SK-N-SH treated with all-trans-retinoic acid at 6 μM for 48 hours (cell line): ENCODE measurements at regions not wholly inside any gene's neighbourhood (a gene's known extent, or its start where the extent isn't known, plus 50 kb on each side); places are given as distances from the start of the nearest gene placed in this dataset.

Experiments used
- ATAC-seq: fragments of 200-7000 bp; cut with Tn5 transposase; 3 replicates; pipeline ENCODE4 v1.9.1; 2020; ENCODE audit warnings: mild to moderate bottlenecking, moderate library complexity
- ARNTL ChIP-seq: fragments of 450-650 bp; formaldehyde crosslinking; IDR thresholded peaks from 2 replicates; pipeline ENCODE4 v1.5.0; 2020; ENCODE audit warnings: low read depth, mild to moderate bottlenecking, moderate library complexity, borderline replicate concordance
- BACH2 ChIP-seq: fragments of 250-450 bp; sonication (Bioruptor Pico); IDR thresholded peaks from 2 replicates; pipeline ENCODE4 v1.9.0; 2021; ENCODE audit warnings: mild to moderate bottlenecking, borderline replicate concordance
- CREB5 ChIP-seq: fragments of 250-450 bp; sonication (Bioruptor Pico); IDR thresholded peaks from 2 replicates; pipeline ENCODE4 v1.5.1; 2020; ENCODE audit warnings: low read depth, mild to moderate bottlenecking, moderate library complexity
- CSDC2 ChIP-seq: fragments of 250-450 bp; sonication (Bioruptor Pico); IDR thresholded peaks from 2 replicates; pipeline ENCODE4 v1.5.0; 2020; ENCODE audit warnings: mild to moderate bottlenecking, moderate library complexity
- CSRNP3 ChIP-seq: fragments of 250-450 bp; sonication (Bioruptor Pico); IDR thresholded peaks from 2 replicates; pipeline ENCODE4 v1.5.1; 2021; ENCODE audit warnings: mild to moderate bottlenecking, moderate library complexity
- ESRRG ChIP-seq: fragments of 250-450 bp; sonication (Bioruptor Pico); IDR thresholded peaks from 2 replicates; pipeline ENCODE4 v1.6.1; 2021; ENCODE audit warnings: mild to moderate bottlenecking
- GLIS3 ChIP-seq: fragments of 250-450 bp; sonication (Bioruptor Pico); IDR thresholded peaks from 2 replicates; pipeline ENCODE4 v1.5.0; 2020; ENCODE audit warnings: mild to moderate bottlenecking, moderate library complexity
- ISL1 ChIP-seq: fragments of 250-450 bp; sonication (Bioruptor Pico); IDR thresholded peaks from 2 replicates; pipeline ENCODE4 v2.1.2; 2022; ENCODE audit warnings: mild to moderate bottlenecking, moderate library complexity
- OSR1 ChIP-seq: fragments of 250-450 bp; sonication (Bioruptor Pico); IDR thresholded peaks from 2 replicates; pipeline ENCODE4 v1.8.0; 2022; ENCODE audit warnings: moderate library complexity, mild to moderate bottlenecking, inconsistent platforms
- PATZ1 ChIP-seq: fragments of 250-450 bp; sonication (Bioruptor Pico); IDR thresholded peaks from 2 replicates; pipeline ENCODE4 v1.8.0; 2020; ENCODE audit warnings: mild to moderate bottlenecking, moderate library complexity, borderline replicate concordance
- PPARA ChIP-seq: fragments of 250-450 bp; sonication (Bioruptor Pico); IDR thresholded peaks from 2 replicates; pipeline ENCODE4 v1.5.0; 2020; ENCODE audit warnings: mild to moderate bottlenecking, borderline replicate concordance
- RARB ChIP-seq: fragments of 250-450 bp; sonication (Bioruptor Pico); IDR thresholded peaks from 2 replicates; pipeline ENCODE4 v1.8.0; 2021; ENCODE audit warnings: mild to moderate bottlenecking, moderate library complexity
- SNAI2 ChIP-seq: fragments of 250-450 bp; sonication (Bioruptor Pico); IDR thresholded peaks from 2 replicates; pipeline ENCODE4 v1.5.0; 2020; ENCODE audit warnings: mild to moderate bottlenecking, moderate library complexity
- TCF4 ChIP-seq: fragments of 250-450 bp; sonication (Bioruptor Pico); IDR thresholded peaks from 2 replicates; pipeline ENCODE4 v1.8.0; 2021; ENCODE audit warnings: mild to moderate bottlenecking, moderate library complexity, borderline replicate concordance
- TOX ChIP-seq: fragments of 250-450 bp; sonication (Bioruptor Pico); IDR thresholded peaks from 2 replicates; pipeline ENCODE4 v1.8.0; 2021; ENCODE audit warnings: mild to moderate bottlenecking, moderate library complexity, borderline replicate concordance
- TSHZ2 ChIP-seq: fragments of 250-450 bp; sonication (Bioruptor Pico); IDR thresholded peaks from 2 replicates; pipeline ENCODE4 v1.5.0; 2020; ENCODE audit warnings: mild to moderate bottlenecking, moderate library complexity
- ZC3H10 ChIP-seq: fragments of 250-450 bp; sonication (Bioruptor Pico); IDR thresholded peaks from 2 replicates; pipeline ENCODE4 v1.5.1; 2021; ENCODE audit warnings: mild to moderate bottlenecking, moderate library complexity
- ZFP3 ChIP-seq: fragments of 250-450 bp; sonication (Bioruptor Pico); IDR thresholded peaks from 2 replicates; pipeline ENCODE4 v1.5.0; 2020; ENCODE audit warnings: mild to moderate bottlenecking, moderate library complexity
- ZNF70 ChIP-seq: fragments of 450-650 bp; formaldehyde crosslinking; IDR thresholded peaks from 2 replicates; pipeline ENCODE4 v1.5.0; 2020; ENCODE audit warnings: mild to moderate bottlenecking, moderate library complexity
- ZNF8 ChIP-seq: fragments of 450-650 bp; formaldehyde crosslinking; IDR thresholded peaks from 2 replicates; pipeline ENCODE4 v1.5.0; 2020; ENCODE audit warnings: mild to moderate bottlenecking, moderate library complexity
- TF ChIP-seq, protein P1 (sequence below): fragments of 250-450 bp; sonication (Bioruptor Pico); IDR thresholded peaks from 2 replicates; pipeline ENCODE4 v1.8.0; 2021; ENCODE audit warnings: low read depth, mild to moderate bottlenecking, moderate library complexity, borderline replicate concordance

- TF ChIP-seq TCF4 (CRISPR knock-in tag) (no peak), ESRRG (CRISPR knock-in tag) (no peak), BACH2 (CRISPR knock-in tag) (no peak), CREB5 (CRISPR knock-in tag) (no peak), ARNTL (CRISPR knock-in tag) (no peak), ZFP3 (CRISPR knock-in tag) (no peak), ISL1 (no peak), PATZ1 (no peak), ZC3H10 (CRISPR knock-in tag) (no peak), ZNF8 (CRISPR knock-in tag) (no peak), SNAI2 (no peak), TSHZ2 (CRISPR knock-in tag) (no peak), CSDC2 (CRISPR knock-in tag) (no peak), ZNF70 (CRISPR knock-in tag) (no peak), GLIS3 (CRISPR knock-in tag) (no peak), RARB (CRISPR knock-in tag) (no peak), PPARA (CRISPR knock-in tag) (no peak)
- TF ChIP-seq, protein P1, sequence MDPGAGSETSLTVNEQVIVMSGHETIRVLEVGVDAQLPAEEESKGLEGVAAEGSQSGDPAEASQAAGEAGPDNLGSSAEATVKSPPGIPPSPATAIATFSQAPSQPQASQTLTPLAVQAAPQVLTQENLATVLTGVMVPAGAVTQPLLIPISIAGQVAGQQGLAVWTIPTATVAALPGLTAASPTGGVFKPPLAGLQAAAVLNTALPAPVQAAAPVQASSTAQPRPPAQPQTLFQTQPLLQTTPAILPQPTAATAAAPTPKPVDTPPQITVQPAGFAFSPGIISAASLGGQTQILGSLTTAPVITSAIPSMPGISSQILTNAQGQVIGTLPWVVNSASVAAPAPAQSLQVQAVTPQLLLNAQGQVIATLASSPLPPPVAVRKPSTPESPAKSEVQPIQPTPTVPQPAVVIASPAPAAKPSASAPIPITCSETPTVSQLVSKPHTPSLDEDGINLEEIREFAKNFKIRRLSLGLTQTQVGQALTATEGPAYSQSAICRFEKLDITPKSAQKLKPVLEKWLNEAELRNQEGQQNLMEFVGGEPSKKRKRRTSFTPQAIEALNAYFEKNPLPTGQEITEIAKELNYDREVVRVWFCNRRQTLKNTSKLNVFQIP (CRISPR knock-in tag), result no peak
- ATAC-seq, result no peak
These were observed 377.1 kb upstream of the FAR2 start for GRCh38 chr12:28771968-28772367.

DNA sequence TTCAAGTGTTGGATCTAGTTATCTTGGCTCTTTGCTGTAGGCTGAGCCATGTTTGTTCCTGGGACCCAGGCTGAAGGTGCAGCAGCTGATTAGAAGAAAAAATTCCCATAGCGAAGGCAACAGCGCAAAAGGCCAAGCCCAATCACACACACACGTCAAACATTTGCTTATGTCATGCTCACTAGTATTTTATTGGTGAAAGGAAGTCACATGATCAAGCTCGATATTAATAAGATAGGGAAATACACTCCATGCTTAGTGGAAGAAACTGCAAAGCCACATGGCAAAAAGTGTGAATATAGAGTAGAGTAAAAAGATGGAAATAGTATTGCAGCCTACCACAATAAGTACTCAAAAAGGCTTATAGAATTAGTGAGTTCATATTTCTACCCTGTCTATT, 373.5 kb upstream of the FAR2 start:
- TF ChIP-seq OSR1 (CRISPR knock-in tag) (no peak), PATZ1 (no peak), CREB5 (CRISPR knock-in tag) (no peak)
- no peak for ATAC-seq

DNA sequence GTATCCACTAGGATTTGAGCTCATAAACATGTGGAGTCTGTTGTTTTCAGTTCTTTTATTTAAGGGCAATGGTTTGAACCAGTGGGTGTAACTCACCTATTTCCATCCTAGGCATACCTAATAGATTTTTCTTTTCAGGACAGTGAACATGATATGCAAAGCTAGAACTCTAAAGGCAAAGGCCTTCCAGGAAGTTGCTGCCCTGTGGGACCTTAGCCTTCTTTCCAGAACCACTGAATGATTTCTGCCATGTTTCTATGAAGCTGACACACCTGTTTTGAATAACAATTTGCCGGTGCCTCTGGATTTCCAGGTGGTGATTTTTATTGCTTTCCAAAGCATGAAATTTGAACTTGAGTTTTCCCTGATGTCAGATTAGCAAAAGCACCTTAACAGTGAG, 372.9 kb upstream of the FAR2 start:
- ATAC-seq, result no peak
- TF ChIP-seq PPARA (CRISPR knock-in tag), result no peak
- no peak for TF ChIP-seq CREB5 (CRISPR knock-in tag)
- TF ChIP-seq CSDC2 (CRISPR knock-in tag), result no peak
- TF ChIP-seq CSRNP3 (CRISPR knock-in tag), result no peak
- TF ChIP-seq TOX (CRISPR knock-in tag), result no peak
- TF ChIP-seq TCF4 (CRISPR knock-in tag), result no peak
- no peak for TF ChIP-seq RARB (CRISPR knock-in tag)
- no peak for TF ChIP-seq ZNF8 (CRISPR knock-in tag)
- TF ChIP-seq, protein P1 (CRISPR knock-in tag), result no peak
- no peak for TF ChIP-seq GLIS3 (CRISPR knock-in tag)
- TF ChIP-seq ESRRG (CRISPR knock-in tag), result no peak
- no peak for TF ChIP-seq BACH2 (CRISPR knock-in tag)
